Small intestine (tissue), 7 donors: ENCODE measurements at regions not wholly inside any gene's neighbourhood (a gene's known extent, or its start where the extent isn't known, plus 50 kb on each side); places are given as distances from the start of the nearest gene placed in this dataset.

Experiments
- DNase-seq, 2 donors: peaks; one replicate each; pipeline versions ENCODE4 v3.0.0 to v3.0.0-alpha.2; 2013
- FAIRE-seq: peaks from 2 replicates; lab custom pipeline; 2012; peaks lifted over from hg19 to GRCh38; lab: Jason Lieb, UNC
- H3K27ac ChIP-seq, 3 donors: one replicate each; pipeline ENCODE4 v1.5.1; 2013; ENCODE audit warnings: low read length in 2 of 3, mild to moderate bottlenecking in 2 of 3, control low read depth in 1 of 3, inconsistent platforms in 1 of 3, low read depth in 1 of 3, moderate library complexity in 1 of 3
- H3K27me3 ChIP-seq, 3 donors: one replicate each; pipeline ENCODE4 v1.6.1; 2013; ENCODE audit warnings: low read length in 3 of 3, inconsistent platforms in 1 of 3; ENCODE audit not compliant: control insufficient read depth in 3 of 3, insufficient read depth in 3 of 3
- H3K36me3 ChIP-seq, 3 donors: one replicate each; pipeline ENCODE4 v1.6.1; 2013; ENCODE audit warnings: low read length in 3 of 3, inconsistent platforms in 1 of 3, low read depth in 1 of 3, mild to moderate bottlenecking in 1 of 3, moderate library complexity in 1 of 3; ENCODE audit not compliant: control insufficient read depth in 3 of 3, insufficient read depth in 2 of 3
- H3K4me1 ChIP-seq, 3 donors: one replicate each; pipeline ENCODE4 v1.6.1; 2013; ENCODE audit warnings: low read length in 2 of 3, inconsistent platforms in 1 of 3, low read depth in 1 of 3, mild to moderate bottlenecking in 1 of 3, moderate library complexity in 1 of 3; ENCODE audit not compliant: control insufficient read depth in 3 of 3, insufficient read depth in 2 of 3
- H3K4me3 ChIP-seq, 3 donors: one replicate each; pipeline ENCODE4 v1.5.1; 2013; ENCODE audit warnings: low read length in 3 of 3, control low read depth in 1 of 3, inconsistent platforms in 1 of 3, low read depth in 1 of 3, mild to moderate bottlenecking in 1 of 3, moderate library complexity in 1 of 3
- H3K9me3 ChIP-seq, 2 donors: one replicate each; pipeline ENCODE4 v1.6.1; 2013; ENCODE audit warnings: low read depth in 1 of 2, low read length in 1 of 2; ENCODE audit not compliant: control insufficient read depth in 2 of 2, insufficient read depth in 1 of 2
- WGBS, 3 donors: extraction: QIAGEN DNeasy Blood & Tissue Kit; methylation state at CpG; one replicate each; pipeline ENCODE4 v1.1.7; 2013; 5-methylcytosine and 5-hydroxymethylcytosine counted together
- donor health status: healthy with polysubstance abuse.
- donor health status: control.
- donor health status: control.
- donor health status: Bipolar disorder and iron deficiency.
- donor health status: healthy.

DNA sequence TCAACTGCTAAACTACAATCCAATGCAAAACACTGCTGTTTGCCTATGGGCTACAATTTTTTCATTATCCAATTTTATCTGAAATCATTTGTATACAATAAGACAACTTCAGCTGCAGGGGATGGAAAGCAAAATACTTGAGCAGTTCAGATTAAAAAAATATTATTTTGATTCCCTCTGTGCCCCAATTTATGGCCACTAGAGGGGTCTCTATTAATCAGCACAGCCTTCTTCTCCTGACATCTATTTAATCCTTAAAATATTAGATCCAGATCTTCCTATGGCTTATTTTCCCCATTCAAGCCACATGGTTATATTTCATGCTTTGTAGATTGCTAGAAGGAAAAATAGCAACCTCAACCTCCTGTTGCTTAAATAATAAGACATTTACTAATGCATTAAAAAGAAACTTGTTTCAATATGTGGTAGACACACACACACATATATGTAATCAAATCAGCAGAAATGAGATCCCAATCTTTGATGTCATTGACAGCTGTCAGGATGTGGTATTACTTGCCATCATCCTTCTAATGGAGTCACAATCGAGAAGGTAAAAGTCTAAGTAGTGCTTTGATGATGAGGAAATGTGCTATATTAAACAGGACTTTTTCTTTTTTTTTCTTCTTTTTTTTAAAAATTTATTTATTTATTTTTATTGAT lies 104.2 kb downstream of the P2RY1 start:
- H3K36me3 ChIP-seq = no peaks in the 10 kb centered on the region
- H3K27ac ChIP-seq = no peak overlapping the region
- DNase-seq = no peak
- no peak overlapping the region for H3K4me3 ChIP-seq
- H3K27me3 ChIP-seq = no peaks in the 10 kb centered on the region
- 53 to 65% (median 56%) methylated on average over 1 of the region's 1 CpG for WGBS, 3 donors
- no peaks in the 10 kb centered on the region for H3K4me1 ChIP-seq
- H3K9me3 ChIP-seq = no peaks in the 10 kb centered on the region
- no peak for FAIRE-seq

DNA sequence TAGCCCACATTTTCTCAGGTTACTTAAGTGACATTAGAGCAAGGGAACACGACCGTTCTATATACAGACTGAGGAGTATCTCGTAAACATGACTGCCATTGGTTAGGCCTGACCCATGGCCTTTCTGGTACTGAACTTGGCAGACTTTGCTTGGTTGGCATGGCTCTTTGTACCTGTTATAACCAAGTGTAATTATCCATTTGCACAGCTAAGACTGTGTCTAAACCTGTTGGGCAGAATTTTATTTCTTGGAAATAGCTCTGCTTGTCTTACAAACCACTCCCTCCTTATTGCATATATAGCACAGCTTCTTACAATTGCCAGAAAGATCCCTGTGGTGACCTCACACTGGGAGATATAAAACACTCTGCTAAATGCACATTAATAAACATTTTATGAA lies 106.9 kb downstream of the P2RY1 start:
- no peaks in the 10 kb centered on the region for H3K27me3 ChIP-seq
- H3K4me3 ChIP-seq = no peak overlapping the region
- 64 to 80% (median 72%) methylated on average over 3 of the region's 3 CpGs for WGBS, 3 donors
- H3K27ac ChIP-seq = no peak overlapping the region
- no peaks in the 10 kb centered on the region for H3K4me1 ChIP-seq
- H3K9me3 ChIP-seq = no peaks in the 10 kb centered on the region
- no peaks in the 10 kb centered on the region for H3K36me3 ChIP-seq
- FAIRE-seq (no peak), DNase-seq (no peak)

DNA sequence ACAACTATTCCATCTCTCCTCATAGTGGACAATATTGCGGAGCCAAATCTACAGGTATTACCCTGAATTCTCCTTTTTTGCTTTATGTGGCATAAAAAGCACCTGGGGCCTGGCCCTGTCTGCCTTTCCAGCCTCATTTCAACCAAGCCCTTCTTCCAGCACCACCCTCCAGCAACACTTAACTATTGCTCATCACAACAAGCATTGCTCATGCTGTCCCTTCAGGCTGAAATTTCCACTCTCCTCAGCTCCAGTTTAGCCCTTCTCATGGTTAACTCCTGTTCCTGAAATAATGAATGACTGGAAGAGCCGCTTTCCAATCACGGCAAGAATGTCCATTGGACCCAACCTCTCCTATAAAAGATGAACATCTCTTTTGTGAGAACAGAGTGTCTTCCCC lies 107.4 kb downstream of the P2RY1 start:
- H3K27me3 ChIP-seq = no peaks in the 10 kb centered on the region
- 86 to 98% (median 91%) methylated on average over 3 of the region's 3 CpGs for WGBS, 3 donors
- H3K4me1 ChIP-seq = no peaks in the 10 kb centered on the region
- H3K36me3 ChIP-seq = no peaks in the 10 kb centered on the region
- DNase-seq (no peak), FAIRE-seq (no peak)
- H3K27ac ChIP-seq = no peak overlapping the region
- H3K9me3 ChIP-seq = no peaks in the 10 kb centered on the region
- H3K4me3 ChIP-seq = no peak overlapping the region

DNA sequence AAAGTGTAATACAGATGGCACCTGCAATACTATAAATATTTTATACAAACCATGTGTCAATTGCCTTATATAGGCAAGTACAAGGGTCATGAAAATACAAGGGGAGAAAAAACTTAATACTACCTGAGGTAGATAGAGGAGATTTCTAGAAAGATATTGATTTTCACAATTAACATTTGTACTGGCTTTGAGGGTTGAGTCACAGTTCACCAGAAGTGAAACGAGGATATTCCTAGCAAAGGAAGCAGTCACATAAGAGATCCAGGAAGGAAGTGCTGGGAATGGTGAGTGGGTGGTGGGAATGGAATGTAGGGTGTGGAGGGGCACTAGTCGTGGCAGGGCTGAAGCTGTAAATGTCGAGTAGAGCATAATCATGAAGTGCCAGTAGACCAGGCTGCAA lies 108.7 kb downstream of the P2RY1 start:
- no peaks in the 10 kb centered on the region for H3K36me3 ChIP-seq
- 9 to 27% (median 21%) methylated on average over 3 of the region's 3 CpGs for WGBS, 3 donors
- FAIRE-seq (no peak), DNase-seq (peak in 1 of 2 donors; percentile 33)
- H3K27me3 ChIP-seq = no peaks in the 10 kb centered on the region
- no peak overlapping the region for H3K4me3 ChIP-seq
- no peaks in the 10 kb centered on the region for H3K9me3 ChIP-seq
- no peaks in the 10 kb centered on the region for H3K4me1 ChIP-seq
- no peak overlapping the region for H3K27ac ChIP-seq

DNA sequence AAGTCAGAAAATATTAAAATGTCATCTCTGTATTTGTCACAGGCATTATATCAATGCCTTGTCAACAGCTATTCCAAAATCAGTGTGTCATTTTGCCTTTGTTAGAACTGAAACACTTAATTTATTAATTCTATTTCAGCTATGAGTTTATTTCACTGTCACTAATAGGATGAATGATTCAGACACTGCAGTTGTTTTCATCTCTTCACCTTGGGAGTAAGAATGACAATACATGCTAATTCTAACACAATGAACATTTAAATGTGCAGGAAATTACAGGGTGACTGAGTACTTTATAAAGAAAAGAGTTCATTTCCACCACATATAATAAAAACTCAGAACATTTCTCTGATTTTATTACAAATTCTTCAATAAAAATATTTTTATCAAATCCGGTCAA lies 109.7 kb downstream of the P2RY1 start:
- H3K4me1 ChIP-seq = no peaks in the 10 kb centered on the region
- no peak overlapping the region for H3K27ac ChIP-seq
- DNase-seq = no peak
- H3K9me3 ChIP-seq = no peaks in the 10 kb centered on the region
- no peaks in the 10 kb centered on the region for H3K27me3 ChIP-seq
- no peak overlapping the region for H3K4me3 ChIP-seq
- H3K36me3 ChIP-seq = no peaks in the 10 kb centered on the region
- 90 to 95% (median 92%) methylated on average over 1 of the region's 1 CpG for WGBS, 3 donors
- no peak for FAIRE-seq

DNA sequence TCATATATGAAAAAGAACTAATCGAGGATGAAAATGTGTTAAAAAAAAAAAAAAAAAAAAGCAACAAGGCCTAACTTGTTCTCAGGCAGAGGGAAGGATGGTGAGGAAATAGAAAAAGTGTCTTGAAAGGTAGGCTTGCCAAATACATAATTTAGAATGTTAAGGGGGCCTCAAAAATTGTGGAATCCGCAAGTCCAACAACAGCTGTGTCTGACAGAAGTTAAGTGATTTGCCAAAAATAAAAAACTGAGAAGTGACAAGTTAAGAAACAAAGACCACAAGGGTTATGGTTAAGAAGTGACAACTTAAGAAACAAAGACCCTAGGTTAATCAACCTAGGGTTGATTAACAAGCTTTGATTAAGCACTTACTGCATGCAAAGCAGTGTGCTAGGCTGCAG lies 110.6 kb downstream of the P2RY1 start:
- H3K9me3 ChIP-seq = no peaks in the 10 kb centered on the region
- no peak overlapping the region for H3K4me3 ChIP-seq
- H3K36me3 ChIP-seq = no peaks in the 10 kb centered on the region
- no peaks in the 10 kb centered on the region for H3K27me3 ChIP-seq
- no peak overlapping the region for H3K27ac ChIP-seq
- H3K4me1 ChIP-seq = no peaks in the 10 kb centered on the region
- no peak for DNase-seq
- FAIRE-seq = no peak
- WGBS, 3 donors = 88 to 91% (median 90%) methylated on average over 2 of the region's 2 CpGs

DNA sequence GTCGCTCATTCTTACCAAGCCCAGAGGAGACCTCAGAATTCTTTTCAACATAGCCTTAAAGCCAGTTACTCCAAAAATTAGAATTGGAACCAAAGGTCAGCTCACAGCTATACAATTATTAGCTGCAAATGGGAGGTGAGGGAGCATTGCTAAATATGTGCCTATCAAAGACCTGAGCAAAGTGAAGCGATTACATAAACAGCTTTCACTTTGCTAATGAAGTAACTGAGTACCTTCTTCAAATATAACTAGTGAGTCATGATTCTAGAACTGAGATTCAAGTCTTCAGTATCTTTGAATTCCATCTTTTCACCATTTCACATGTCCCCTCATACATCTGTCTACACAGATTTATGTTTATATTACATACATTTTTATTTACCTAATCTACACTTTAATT lies 122.6 kb downstream of the P2RY1 start:
- H3K4me3 ChIP-seq = no peak overlapping the region
- FAIRE-seq (no peak), DNase-seq (peak in 1 of 2 donors; percentile 14)
- WGBS, 3 donors = 72 to 91% (median 86%) methylated on average over 2 of the region's 2 CpGs
- no peak overlapping the region for H3K27ac ChIP-seq
- H3K9me3 ChIP-seq = no peaks in the 10 kb centered on the region
- no peaks in the 10 kb centered on the region for H3K4me1 ChIP-seq
- H3K27me3 ChIP-seq = no peaks in the 10 kb centered on the region
- H3K36me3 ChIP-seq = no peaks in the 10 kb centered on the region

DNA sequence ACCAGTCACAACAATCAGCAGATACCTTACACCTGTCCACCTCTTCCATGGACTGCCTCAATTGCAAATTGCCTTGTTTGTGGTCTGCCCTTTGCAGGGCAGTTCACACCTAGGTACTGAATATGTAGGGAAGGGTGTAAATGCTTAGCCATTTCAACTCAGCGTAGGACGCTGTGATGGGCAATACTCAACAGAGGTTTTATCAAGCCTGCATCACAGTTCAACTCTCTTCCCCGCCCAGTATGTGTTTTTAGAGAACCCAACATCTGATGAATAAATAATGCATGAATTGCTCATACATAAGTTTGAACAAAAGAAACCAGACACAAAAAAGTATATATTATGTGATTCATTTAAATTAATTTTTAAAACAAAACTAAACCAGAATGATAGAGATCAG lies 124.4 kb downstream of the P2RY1 start:
- no peaks in the 10 kb centered on the region for H3K27me3 ChIP-seq

DNA sequence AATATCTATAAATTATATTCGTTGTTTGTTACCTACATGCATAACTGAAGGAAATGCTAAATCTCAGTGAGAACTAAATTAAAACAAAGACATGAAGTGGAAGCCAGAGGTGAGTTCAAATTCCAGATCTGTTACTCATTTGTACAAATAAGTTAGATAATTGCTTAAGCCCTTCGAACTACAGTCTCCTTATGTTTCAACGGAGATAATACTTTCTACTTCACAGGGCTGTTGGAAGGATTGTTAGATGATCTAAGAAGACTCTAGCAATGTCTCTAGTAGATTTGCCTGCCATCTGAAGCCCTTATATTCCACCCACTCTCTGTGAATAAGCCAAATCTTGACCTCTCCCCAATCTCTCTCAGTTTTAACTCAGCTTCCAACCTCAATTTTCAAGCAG lies 125.8 kb downstream of the P2RY1 start:
- H3K36me3 ChIP-seq = no peaks in the 10 kb centered on the region

More for the DNA sequence above, 124.4 kb downstream of the P2RY1 start:
- Histone ChIP-seq H3K9me3 (no peaks in the 10 kb centered on the region), H3K27ac (no peak overlapping the region), H3K4me3 (no peak overlapping the region), H3K36me3 (no peaks in the 10 kb centered on the region), H3K4me1 (no peaks in the 10 kb centered on the region)
- DNase-seq (no peak), FAIRE-seq (no peak)
- WGBS, 3 donors = 89 to 95% (median 89%) methylated on average over 3 of the region's 3 CpGs

More for the DNA sequence above, 125.8 kb downstream of the P2RY1 start:
- Histone ChIP-seq H3K9me3 (peaks cover 0 to 3% of the 10 kb centered on the region in 2 donors), H3K4me3 (no peak overlapping the region), H3K27me3 (no peaks in the 10 kb centered on the region), H3K27ac (no peak overlapping the region), H3K4me1 (no peaks in the 10 kb centered on the region)
- DNase-seq = peak; percentile 13 to 64
- no peak for FAIRE-seq
- WGBS, 3 donors = 28 to 69% (median 35%) methylated on average over 3 of the region's 3 CpGs
